Adipocyte (in vitro differentiated cells): ENCODE measurements at regions not wholly inside any gene's neighbourhood (a gene's known extent, or its start where the extent isn't known, plus 50 kb on each side); places are given as distances from the start of the nearest gene placed in this dataset.

Experiments
- DNase-seq: peaks from one replicate; pipeline ENCODE4 v3.0.0-alpha.2; 2015; ENCODE audit warnings: low read depth
- H3K27me3 ChIP-seq: replicated peaks from 2 replicates; pipeline ENCODE4 v1.7.0; 2013; ENCODE audit warnings: mild to moderate bottlenecking, low read length, moderate library complexity; ENCODE audit not compliant: control insufficient read depth, insufficient read depth
- H3K36me3 ChIP-seq: 2 replicates; pipeline ENCODE4 v1.7.0; 2013; ENCODE audit warnings: low read length, mild to moderate bottlenecking, moderate library complexity; ENCODE audit not compliant: control insufficient read depth, insufficient read depth, severe bottlenecking
- H3K4me1 ChIP-seq: 2 replicates; pipeline ENCODE4 v1.7.0; 2013; ENCODE audit warnings: mild to moderate bottlenecking, low read length, moderate library complexity; ENCODE audit not compliant: control insufficient read depth, insufficient read depth
- H3K4me3 ChIP-seq: 2 replicates; pipeline ENCODE4 v1.7.0; 2013; ENCODE audit warnings: mild to moderate bottlenecking, low read length, moderate library complexity
- H3K9ac ChIP-seq: 2 replicates; pipeline ENCODE4 v1.7.0; 2013; ENCODE audit warnings: mild to moderate bottlenecking, low read length, moderate library complexity
- H3K9me3 ChIP-seq: 2 replicates; pipeline ENCODE4 v1.7.0; 2013; ENCODE audit warnings: mild to moderate bottlenecking, low read length, moderate library complexity; ENCODE audit not compliant: control insufficient read depth

- Histone ChIP-seq H3K4me1 (peaks cover 54% of the 10 kb centered on the region), H3K9ac (peak overlapping the region; percentile 65), H3K9me3 (peaks cover 5% of the 10 kb centered on the region), H3K27me3 (no peaks in the 10 kb centered on the region), H3K4me3 (peak overlapping the region; percentile 49), H3K36me3 (no peaks in the 10 kb centered on the region)
- peak; percentile 75 for DNase-seq
Measured at GRCh38 chr18:8948471-8949149, 153.9 kb upstream of the NDUFV2 start.

GRCh38 chr18:8949206-8949605 lies 153.3 kb upstream of the NDUFV2 start:
- H3K4me3 ChIP-seq = peak overlapping the region; percentile 49
- H3K9me3 ChIP-seq = peaks cover 5% of the 10 kb centered on the region
- no peaks in the 10 kb centered on the region for H3K27me3 ChIP-seq
- no peaks in the 10 kb centered on the region for H3K36me3 ChIP-seq
- H3K9ac ChIP-seq = peak overlapping the region; percentile 65
- no peak for DNase-seq
- peaks cover 49% of the 10 kb centered on the region for H3K4me1 ChIP-seq

GRCh38 chr18:8951491-8951890 lies 151.0 kb upstream of the NDUFV2 start:
- no peak overlapping the region for H3K4me3 ChIP-seq
- H3K9me3 ChIP-seq = peaks cover 3% of the 10 kb centered on the region
- H3K4me1 ChIP-seq = peaks cover 33% of the 10 kb centered on the region
- no peaks in the 10 kb centered on the region for H3K36me3 ChIP-seq
- H3K27me3 ChIP-seq = no peaks in the 10 kb centered on the region
- no peak overlapping the region for H3K9ac ChIP-seq
- no peak for DNase-seq

GRCh38 chr18:8952174-8952573 lies 150.3 kb upstream of the NDUFV2 start:
- Histone ChIP-seq H3K4me3 (no peak overlapping the region), H3K9ac (no peak overlapping the region), H3K27me3 (no peaks in the 10 kb centered on the region), H3K36me3 (no peaks in the 10 kb centered on the region), H3K4me1 (peaks cover 33% of the 10 kb centered on the region), H3K9me3 (no peaks in the 10 kb centered on the region)
- DNase-seq = no peak

- Histone ChIP-seq H3K9ac (no peak overlapping the region), H3K36me3 (no peaks in the 10 kb centered on the region), H3K9me3 (no peaks in the 10 kb centered on the region), H3K27me3 (no peaks in the 10 kb centered on the region), H3K4me3 (no peak overlapping the region), H3K4me1 (peaks cover 26% of the 10 kb centered on the region)
- DNase-seq = peak; percentile 80
Measured at GRCh38 chr18:8952769-8953760, 149.4 kb upstream of the NDUFV2 start.

- Histone ChIP-seq H3K9ac (no peak overlapping the region), H3K27me3 (no peaks in the 10 kb centered on the region), H3K9me3 (no peaks in the 10 kb centered on the region), H3K36me3 (no peaks in the 10 kb centered on the region), H3K4me3 (no peak overlapping the region), H3K4me1 (peaks cover 14% of the 10 kb centered on the region)
- DNase-seq = no peak
Measured at GRCh38 chr18:8957731-8958130, 144.8 kb upstream of the NDUFV2 start.

GRCh38 chr18:8958660-8959059 lies 143.8 kb upstream of the NDUFV2 start:
- no peak for DNase-seq
- Histone ChIP-seq H3K27me3 (no peaks in the 10 kb centered on the region), H3K4me1 (peaks cover 11% of the 10 kb centered on the region), H3K36me3 (no peaks in the 10 kb centered on the region), H3K9ac (no peak overlapping the region), H3K4me3 (no peak overlapping the region), H3K9me3 (no peaks in the 10 kb centered on the region)

GRCh38 chr18:8959551-8960135 lies 142.9 kb upstream of the NDUFV2 start:
- Histone ChIP-seq H3K4me1 (peaks cover 11% of the 10 kb centered on the region), H3K9ac (no peak overlapping the region), H3K27me3 (no peaks in the 10 kb centered on the region), H3K4me3 (no peak overlapping the region), H3K9me3 (no peaks in the 10 kb centered on the region), H3K36me3 (no peaks in the 10 kb centered on the region)
- DNase-seq = no peak

GRCh38 chr18:8960740-8961657 lies 141.5 kb upstream of the NDUFV2 start:
- Histone ChIP-seq H3K9me3 (no peaks in the 10 kb centered on the region), H3K4me3 (no peak overlapping the region), H3K9ac (no peak overlapping the region), H3K4me1 (peaks cover 11% of the 10 kb centered on the region), H3K36me3 (no peaks in the 10 kb centered on the region), H3K27me3 (no peaks in the 10 kb centered on the region)
- peak; percentile 74 for DNase-seq

- Histone ChIP-seq H3K9me3 (no peaks in the 10 kb centered on the region), H3K4me3 (no peak overlapping the region), H3K9ac (no peak overlapping the region), H3K36me3 (no peaks in the 10 kb centered on the region), H3K27me3 (no peaks in the 10 kb centered on the region), H3K4me1 (peaks cover 11% of the 10 kb centered on the region)
- no peak for DNase-seq
Measured at GRCh38 chr18:8962192-8962779, 140.2 kb upstream of the NDUFV2 start.
